Testis (tissue), 2 donors: ENCODE measurements at regions not wholly inside any gene's neighbourhood (a gene's known extent, or its start where the extent isn't known, plus 50 kb on each side); places are given as distances from the start of the nearest gene placed in this dataset.

Experiments
- DNase-seq: peaks from one replicate; pipeline ENCODE4 v3.0.0-alpha.2; 2019
- H3K27ac ChIP-seq, 2 donors: fragments of 200-600 bp; sonication (generic); one replicate each; pipeline ENCODE4 v1.5.1; 2019
- H3K27me3 ChIP-seq: fragments of 200-600 bp; sonication (generic); one replicate; pipeline ENCODE4 v1.5.1; 2019
- H3K36me3 ChIP-seq: fragments of 200-600 bp; sonication (generic); one replicate; pipeline ENCODE4 v1.5.1; 2017; ENCODE audit warnings: low read depth; ENCODE audit errors: missing control alignments
- H3K4me1 ChIP-seq: fragments of 200-600 bp; sonication (generic); one replicate; pipeline ENCODE4 v1.5.1; 2019
- H3K4me3 ChIP-seq, 2 donors: fragments of 200-600 bp; sonication (generic); one replicate each; pipeline ENCODE4 v1.5.1; 2017 to 2019
- H3K9me3 ChIP-seq: fragments of 200-600 bp; sonication (generic); one replicate; pipeline ENCODE4 v1.5.1; 2017
- CTCF ChIP-seq, 3 experiments: fragments of 450-650 bp in 2 of 3; fragments of 200-600 bp in 1 of 3; sonication (generic) in 1 of 3; IDR thresholded peaks; one replicate each; pipeline ENCODE4 v1.5.1; 2016 to 2019; ENCODE audit warnings: antibody characterized with exemption in 3 of 3, mild to moderate bottlenecking in 2 of 3, moderate library complexity in 1 of 3
- POLR2A ChIP-seq: fragments of 450-650 bp; IDR thresholded peaks from one replicate; pipeline ENCODE4 v1.6.1; 2017; ENCODE audit warnings: antibody characterized with exemption, mild to moderate bottlenecking, moderate library complexity
- WGBS, 2 donors: methylation state at CpG; one replicate each; pipeline ENCODE4 v1.1.5; 2018; 5-methylcytosine and 5-hydroxymethylcytosine counted together
- intact Hi-C: fragments of 100-400 bp; cut with DNase I; formaldehyde crosslinking; loops from one replicate; pipeline ENCODE4 v1.15.1; 2023; ENCODE audit warnings: low total_unique reads

GRCh38 chr12:42935756-42936155 lies 346.2 kb upstream of the PRICKLE1 start:
- TF ChIP-seq POLR2A (no peak), CTCF (IDR thresholded peaks at IDR 0.05) (no peak)
- no peak overlapping the region for H3K4me3 ChIP-seq
- intact Hi-C loops = no loop called here
- no peaks in the 10 kb centered on the region for H3K4me1 ChIP-seq
- 87% methylated on average over 2 of the region's 2 CpGs for WGBS, 2 donors
- no peak overlapping the region for H3K27ac ChIP-seq
- no peaks in the 10 kb centered on the region for H3K27me3 ChIP-seq
- H3K36me3 ChIP-seq = no peaks in the 10 kb centered on the region
- no peak for DNase-seq
- no peaks in the 10 kb centered on the region for H3K9me3 ChIP-seq

GRCh38 chr12:42935090-42935489 lies 345.5 kb upstream of the PRICKLE1 start:
- TF ChIP-seq POLR2A = no peak
- no peak for TF ChIP-seq CTCF (IDR thresholded peaks at IDR 0.05)
- no peak for DNase-seq
- no peak overlapping the region for H3K4me3 ChIP-seq
- 89 to 92% methylated on average over 5 of the region's 5 CpGs for WGBS, 2 donors
- no peaks in the 10 kb centered on the region for H3K9me3 ChIP-seq
- no peak overlapping the region for H3K27ac ChIP-seq
- H3K27me3 ChIP-seq = no peaks in the 10 kb centered on the region
- no peaks in the 10 kb centered on the region for H3K36me3 ChIP-seq
- intact Hi-C loops = no loop called here
- no peaks in the 10 kb centered on the region for H3K4me1 ChIP-seq

- TF ChIP-seq POLR2A (no peak), CTCF (IDR thresholded peaks at IDR 0.05) (no peak)
- no peaks in the 10 kb centered on the region for H3K9me3 ChIP-seq
- no peaks in the 10 kb centered on the region for H3K27me3 ChIP-seq
- no peaks in the 10 kb centered on the region for H3K36me3 ChIP-seq
- no peak overlapping the region for H3K4me3 ChIP-seq
- H3K27ac ChIP-seq = no peak overlapping the region
- DNase-seq = no peak
- WGBS, 2 donors = 58 to 67% methylated on average over 6 of the region's 6 CpGs
- no peaks in the 10 kb centered on the region for H3K4me1 ChIP-seq
- intact Hi-C loops = no loop called here
These were observed 344.0 kb upstream of the PRICKLE1 start for GRCh38 chr12:42933461-42934081.

GRCh38 chr12:42932936-42933335 lies 343.4 kb upstream of the PRICKLE1 start:
- intact Hi-C loops = no loop called here

More at GRCh38 chr12:42932936-42933335, 343.4 kb upstream of the PRICKLE1 start:
- Histone ChIP-seq H3K4me3 (no peak overlapping the region), H3K9me3 (no peaks in the 10 kb centered on the region), H3K36me3 (no peaks in the 10 kb centered on the region), H3K27me3 (no peaks in the 10 kb centered on the region), H3K4me1 (no peaks in the 10 kb centered on the region), H3K27ac (no peak overlapping the region)
- DNase-seq = no peak
- TF ChIP-seq CTCF (IDR thresholded peaks at IDR 0.05) (no peak), POLR2A (no peak)
- 63 to 70% methylated on average over 5 of the region's 5 CpGs for WGBS, 2 donors
